ENCODE measurements at regions not wholly inside any gene's neighbourhood (a gene's known extent, or its start where the extent isn't known, plus 50 kb on each side); places are given as distances from the start of the nearest gene placed in this dataset.
A peak's percentile ranks its signal among the peaks of the same experiment; 100 is the strongest.

- no peak overlapping the region for H2BK120ac ChIP-seq (ENCODE audit: low read depth, low read length)
- no peak overlapping the region for H3K9ac ChIP-seq (ENCODE audit: low read length)
- no peak overlapping the region for H2AFZ ChIP-seq (ENCODE audit: low read depth, low read length)
- H2BK5ac ChIP-seq (ENCODE audit: low read depth, low read length, poor library complexity, severe bottlenecking), result no peak overlapping the region
- no peak overlapping the region for H2AK5ac ChIP-seq (ENCODE audit: low read length, severe bottlenecking)
- no peak overlapping the region for H3K23ac ChIP-seq (ENCODE audit: low read length in 2 of 2)
- no peaks in the 10 kb centered on the region for H3K9me3 ChIP-seq (ENCODE audit: control insufficient read depth, low read length)
- H3K14ac ChIP-seq (ENCODE audit: low read length in 2 of 2), result no peak overlapping the region
- no peak overlapping the region for H4K91ac ChIP-seq (ENCODE audit: low read length)
- no peak overlapping the region for H2BK15ac ChIP-seq (ENCODE audit: low read depth, poor library complexity, severe bottlenecking)
- H4K8ac ChIP-seq (ENCODE audit: low read length), result no peak overlapping the region
- DNase-seq, result no peak
- no peak overlapping the region for H3K4me3 ChIP-seq (ENCODE audit: insufficient read depth in 1 of 2, low read depth in 1 of 2, low read length in 2 of 2)
- no peak overlapping the region for H2BK12ac ChIP-seq (ENCODE audit: low read length in 2 of 2)
- H3K36me3 ChIP-seq (ENCODE audit: control insufficient read depth in 1 of 2, insufficient read depth in 2 of 2, low read depth in 1 of 2, low read length in 2 of 2), result no peaks in the 10 kb centered on the region
- no CpG with 5 or more reads among the region's 2 CpGs for WGBS
- no peaks in the 10 kb centered on the region for H3K79me1 ChIP-seq (replicated peaks; ENCODE audit: low read length, poor library complexity, severe bottlenecking)
- H3K4me2 ChIP-seq (ENCODE audit: low read length, poor library complexity, severe bottlenecking), result no peak overlapping the region
- H3K4me1 ChIP-seq (ENCODE audit: control insufficient read depth, insufficient read depth, low read depth, low read length), result no peaks in the 10 kb centered on the region
- no peak overlapping the region for H3K27ac ChIP-seq (ENCODE audit: low read length, poor library complexity, severe bottlenecking)
- no peak overlapping the region for H3K18ac ChIP-seq (ENCODE audit: low read depth in 1 of 2, low read length in 2 of 2)
- H3K4ac ChIP-seq (ENCODE audit: low read depth in 1 of 2, low read length in 2 of 2), result no peak overlapping the region
- H3K27me3 ChIP-seq (ENCODE audit: control insufficient read depth in 1 of 2, insufficient read depth in 1 of 2, low read length in 2 of 2), result no peaks in the 10 kb centered on the region
Observed at GRCh38 chr3:174769171-174769570, 90.0 kb upstream of the NAALADL2 start.

DNA sequence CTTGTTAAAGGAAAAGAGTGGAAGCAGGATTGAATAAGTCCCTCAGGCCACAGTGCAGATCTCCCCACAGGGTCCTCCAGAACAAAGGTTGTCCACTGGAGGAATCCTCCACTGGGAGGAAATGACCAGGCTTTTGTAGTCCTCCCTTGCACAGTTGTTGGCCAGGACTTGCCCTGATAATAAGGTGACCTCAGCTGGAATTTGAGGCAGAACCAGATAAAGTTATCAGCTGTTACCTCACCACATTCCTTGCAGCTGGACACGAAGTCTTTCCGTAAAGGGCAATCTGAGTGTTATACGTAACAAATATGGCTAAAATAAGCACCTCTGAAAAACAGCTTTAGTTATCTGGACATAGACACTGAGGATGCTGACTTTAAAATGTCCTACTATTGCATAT, 83.5 kb upstream of the NAALADL2 start:
- H2AFZ ChIP-seq (ENCODE audit: low read depth, low read length), result no peak overlapping the region
- no peak overlapping the region for H3K4me2 ChIP-seq (ENCODE audit: low read length, poor library complexity, severe bottlenecking)
- H3K9ac ChIP-seq (ENCODE audit: low read length), result no peak overlapping the region
- WGBS, result 70% methylated on average over 3 of the region's 3 CpGs
- no peaks in the 10 kb centered on the region for H3K36me3 ChIP-seq (ENCODE audit: control insufficient read depth in 1 of 2, insufficient read depth in 2 of 2, low read depth in 1 of 2, low read length in 2 of 2)
- H4K91ac ChIP-seq (ENCODE audit: low read length), result no peak overlapping the region
- H3K79me1 ChIP-seq (replicated peaks; ENCODE audit: low read length, poor library complexity, severe bottlenecking), result no peaks in the 10 kb centered on the region
- H4K8ac ChIP-seq (ENCODE audit: low read length), result no peak overlapping the region
- peak overlapping the region in 1 of 2 experiments; percentile 63 for H2BK12ac ChIP-seq (ENCODE audit: low read length in 2 of 2)
- H3K9me3 ChIP-seq (ENCODE audit: control insufficient read depth, low read length), result no peaks in the 10 kb centered on the region
- H2BK120ac ChIP-seq (ENCODE audit: low read depth, low read length), result no peak overlapping the region
- H3K23ac ChIP-seq (ENCODE audit: low read length in 2 of 2), result no peak overlapping the region
- H3K4ac ChIP-seq (ENCODE audit: low read depth in 1 of 2, low read length in 2 of 2), result no peak overlapping the region
- H2AK5ac ChIP-seq (ENCODE audit: low read length, severe bottlenecking), result no peak overlapping the region
- H3K14ac ChIP-seq (ENCODE audit: low read length in 2 of 2), result no peak overlapping the region
- H3K4me1 ChIP-seq (ENCODE audit: control insufficient read depth, insufficient read depth, low read depth, low read length), result no peaks in the 10 kb centered on the region
- H3K4me3 ChIP-seq (ENCODE audit: insufficient read depth in 1 of 2, low read depth in 1 of 2, low read length in 2 of 2), result no peak overlapping the region
- no peaks in the 10 kb centered on the region for H3K27me3 ChIP-seq (ENCODE audit: control insufficient read depth in 1 of 2, insufficient read depth in 1 of 2, low read length in 2 of 2)
- no peak overlapping the region for H3K18ac ChIP-seq (ENCODE audit: low read depth in 1 of 2, low read length in 2 of 2)
- no peak overlapping the region for H2BK5ac ChIP-seq (ENCODE audit: low read depth, low read length, poor library complexity, severe bottlenecking)
- no peak overlapping the region for H3K27ac ChIP-seq (ENCODE audit: low read length, poor library complexity, severe bottlenecking)
- DNase-seq, result no peak
- H2BK15ac ChIP-seq (ENCODE audit: low read depth, poor library complexity, severe bottlenecking), result no peak overlapping the region

DNA sequence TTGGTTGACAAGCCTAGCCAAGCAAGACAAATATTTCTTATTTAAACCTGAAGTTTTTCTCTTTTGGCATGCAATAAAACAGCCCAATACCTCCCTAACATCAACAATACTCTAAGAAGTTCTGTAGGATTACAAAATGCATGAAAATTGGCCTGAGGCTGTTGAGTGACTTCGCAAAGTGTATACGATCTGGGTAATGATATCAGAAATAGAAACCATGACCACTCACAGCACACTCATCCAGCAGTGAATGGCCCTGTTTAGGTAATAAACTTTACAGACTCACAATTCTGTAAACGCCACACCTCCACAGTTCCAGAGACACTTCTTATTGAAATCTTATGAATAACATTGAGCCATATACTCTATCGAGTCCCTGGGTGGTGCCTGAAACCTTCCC, 83.0 kb upstream of the NAALADL2 start:
- 91% methylated on average over 4 of the region's 4 CpGs for WGBS
- Histone ChIP-seq H2AFZ (ENCODE audit: low read depth, low read length) (no peak overlapping the region), H4K8ac (ENCODE audit: low read length) (no peak overlapping the region)

GRCh38 chr3:174776636-174777035, 82.5 kb upstream of the NAALADL2 start:
- H3K18ac ChIP-seq (ENCODE audit: low read depth in 1 of 2, low read length in 2 of 2), result no peak overlapping the region
- no peak overlapping the region for H2AK5ac ChIP-seq (ENCODE audit: low read length, severe bottlenecking)
- no peaks in the 10 kb centered on the region for H3K4me1 ChIP-seq (ENCODE audit: control insufficient read depth, insufficient read depth, low read depth, low read length)
- no peak overlapping the region for H3K27ac ChIP-seq (ENCODE audit: low read length, poor library complexity, severe bottlenecking)
- no peaks in the 10 kb centered on the region for H3K27me3 ChIP-seq (ENCODE audit: control insufficient read depth in 1 of 2, insufficient read depth in 1 of 2, low read length in 2 of 2)
- H2BK12ac ChIP-seq (ENCODE audit: low read length in 2 of 2), result no peak overlapping the region
- H3K14ac ChIP-seq (ENCODE audit: low read length in 2 of 2), result no peak overlapping the region
- H3K4me3 ChIP-seq (ENCODE audit: insufficient read depth in 1 of 2, low read depth in 1 of 2, low read length in 2 of 2), result no peak overlapping the region
- no peaks in the 10 kb centered on the region for H3K79me1 ChIP-seq (replicated peaks; ENCODE audit: low read length, poor library complexity, severe bottlenecking)
- H4K8ac ChIP-seq (ENCODE audit: low read length), result no peak overlapping the region
- no peak for DNase-seq
- no peak overlapping the region for H3K9ac ChIP-seq (ENCODE audit: low read length)
- H3K9me3 ChIP-seq (ENCODE audit: control insufficient read depth, low read length), result no peaks in the 10 kb centered on the region
- no peak overlapping the region for H2BK5ac ChIP-seq (ENCODE audit: low read depth, low read length, poor library complexity, severe bottlenecking)
- no peak overlapping the region for H3K4ac ChIP-seq (ENCODE audit: low read depth in 1 of 2, low read length in 2 of 2)
- H3K23ac ChIP-seq (ENCODE audit: low read length in 2 of 2), result no peak overlapping the region
- no peak overlapping the region for H2BK120ac ChIP-seq (ENCODE audit: low read depth, low read length)
- H3K4me2 ChIP-seq (ENCODE audit: low read length, poor library complexity, severe bottlenecking), result no peak overlapping the region
- H2AFZ ChIP-seq (ENCODE audit: low read depth, low read length), result no peak overlapping the region
- no peak overlapping the region for H2BK15ac ChIP-seq (ENCODE audit: low read depth, poor library complexity, severe bottlenecking)
- no CpG with 5 or more reads among the region's 2 CpGs for WGBS
- no peaks in the 10 kb centered on the region for H3K36me3 ChIP-seq (ENCODE audit: control insufficient read depth in 1 of 2, insufficient read depth in 2 of 2, low read depth in 1 of 2, low read length in 2 of 2)
- H4K91ac ChIP-seq (ENCODE audit: low read length), result no peak overlapping the region

More for the DNA sequence above, 83.0 kb upstream of the NAALADL2 start:
- H3K27ac ChIP-seq (ENCODE audit: low read length, poor library complexity, severe bottlenecking), result no peak overlapping the region
- no peak overlapping the region for H3K4ac ChIP-seq (ENCODE audit: low read depth in 1 of 2, low read length in 2 of 2)
- H3K23ac ChIP-seq (ENCODE audit: low read length in 2 of 2), result no peak overlapping the region
- H2AK5ac ChIP-seq (ENCODE audit: low read length, severe bottlenecking), result no peak overlapping the region
- H3K4me2 ChIP-seq (ENCODE audit: low read length, poor library complexity, severe bottlenecking), result no peak overlapping the region
- no peaks in the 10 kb centered on the region for H3K9me3 ChIP-seq (ENCODE audit: control insufficient read depth, low read length)
- H3K14ac ChIP-seq (ENCODE audit: low read length in 2 of 2), result no peak overlapping the region
- H2BK15ac ChIP-seq (ENCODE audit: low read depth, poor library complexity, severe bottlenecking), result no peak overlapping the region
- H3K9ac ChIP-seq (ENCODE audit: low read length), result no peak overlapping the region
- no peak overlapping the region for H2BK5ac ChIP-seq (ENCODE audit: low read depth, low read length, poor library complexity, severe bottlenecking)
- no peak overlapping the region for H3K18ac ChIP-seq (ENCODE audit: low read depth in 1 of 2, low read length in 2 of 2)
- H3K27me3 ChIP-seq (ENCODE audit: control insufficient read depth in 1 of 2, insufficient read depth in 1 of 2, low read length in 2 of 2), result no peaks in the 10 kb centered on the region
- H4K91ac ChIP-seq (ENCODE audit: low read length), result no peak overlapping the region
- DNase-seq, result peak; percentile 46
- H3K4me3 ChIP-seq (ENCODE audit: insufficient read depth in 1 of 2, low read depth in 1 of 2, low read length in 2 of 2), result no peak overlapping the region
- no peaks in the 10 kb centered on the region for H3K4me1 ChIP-seq (ENCODE audit: control insufficient read depth, insufficient read depth, low read depth, low read length)
- H2BK12ac ChIP-seq (ENCODE audit: low read length in 2 of 2), result no peak overlapping the region
- no peaks in the 10 kb centered on the region for H3K79me1 ChIP-seq (replicated peaks; ENCODE audit: low read length, poor library complexity, severe bottlenecking)
- H2BK120ac ChIP-seq (ENCODE audit: low read depth, low read length), result no peak overlapping the region
- no peaks in the 10 kb centered on the region for H3K36me3 ChIP-seq (ENCODE audit: control insufficient read depth in 1 of 2, insufficient read depth in 2 of 2, low read depth in 1 of 2, low read length in 2 of 2)

Measured in mesenchymal stem cell (in vitro differentiated cells and primary cell).